Nephron (organoid): ENCODE measurements at regions not wholly inside any gene's neighbourhood (a gene's known extent, or its start where the extent isn't known, plus 50 kb on each side); places are given as distances from the start of the nearest gene placed in this dataset.
A peak's percentile ranks its signal among the peaks of the same experiment; 100 is the strongest.

Experiments
- H3K27ac Mint-ChIP-seq, 3 experiments: 2 replicates each; pipeline ENCODE4 v1.8.0; 2020; ENCODE audit warnings: mixed read lengths in 3 of 3, mild to moderate bottlenecking in 2 of 3, moderate library complexity in 1 of 3
- H3K27me3 Mint-ChIP-seq: 2 replicates; pipeline ENCODE4 v1.8.0; 2021; ENCODE audit warnings: low read depth, mild to moderate bottlenecking, moderate library complexity, mixed read lengths
- H3K36me3 Mint-ChIP-seq: 2 replicates; pipeline ENCODE4 v1.8.0; 2020; ENCODE audit warnings: low read depth, mixed read lengths
- H3K4me1 Mint-ChIP-seq: 2 replicates; pipeline ENCODE4 v1.8.0; 2020; ENCODE audit warnings: mixed read lengths
- H3K4me3 Mint-ChIP-seq, 3 experiments: 2 replicates each; pipeline ENCODE4 v1.8.0; 2020; ENCODE audit warnings: mild to moderate bottlenecking in 3 of 3, mixed read lengths in 3 of 3, moderate library complexity in 2 of 3
- H3K9me3 Mint-ChIP-seq: 2 replicates; pipeline ENCODE4 v1.8.0; 2020; ENCODE audit warnings: mixed read lengths
- CTCF ChIP-seq, 3 experiments: fragments of 200-600 bp; sonication (generic); IDR thresholded peaks; one replicate each; pipeline ENCODE4 v1.5.0; 2021; ENCODE audit warnings: antibody characterized with exemption in 3 of 3; ENCODE audit not compliant: unreplicated experiment in 3 of 3

GRCh38 chr9:710951-711745, 130.3 kb upstream of the DMRT1 start:
- peaks cover 5% of the 10 kb centered on the region for H3K27me3 Mint-ChIP-seq
- peaks cover 58% of the 10 kb centered on the region for H3K4me1 Mint-ChIP-seq
- H3K27ac Mint-ChIP-seq, result no peak overlapping the region
- H3K9me3 Mint-ChIP-seq, result no peaks in the 10 kb centered on the region
- no peak for TF ChIP-seq CTCF (IDR thresholded peaks at IDR 0.05; ENCODE audit: unreplicated experiment in 3 of 3)
- peaks cover 32% of the 10 kb centered on the region for H3K36me3 Mint-ChIP-seq
- H3K4me3 Mint-ChIP-seq, result no peak overlapping the region

GRCh38 chr9:711761-712553, 129.5 kb upstream of the DMRT1 start:
- Mint-ChIP-seq H3K27me3 (peaks cover 5% of the 10 kb centered on the region), H3K4me3 (peak overlapping the region in 1 of 3 experiments; percentile 9), H3K36me3 (peaks cover 32% of the 10 kb centered on the region), H3K27ac (no peak overlapping the region), H3K9me3 (no peaks in the 10 kb centered on the region), H3K4me1 (peaks cover 55% of the 10 kb centered on the region)
- no peak for TF ChIP-seq CTCF (IDR thresholded peaks at IDR 0.05; ENCODE audit: unreplicated experiment in 3 of 3)

- no peaks in the 10 kb centered on the region for H3K9me3 Mint-ChIP-seq
- peaks cover 32% of the 10 kb centered on the region for H3K36me3 Mint-ChIP-seq
- H3K27me3 Mint-ChIP-seq, result peaks cover 5% of the 10 kb centered on the region
- no peak overlapping the region for H3K4me3 Mint-ChIP-seq
- H3K27ac Mint-ChIP-seq, result no peak overlapping the region
- TF ChIP-seq CTCF (IDR thresholded peaks at IDR 0.05; ENCODE audit: unreplicated experiment in 3 of 3), result no peak
- peaks cover 56% of the 10 kb centered on the region for H3K4me1 Mint-ChIP-seq
Observed at GRCh38 chr9:712643-713042, 128.9 kb upstream of the DMRT1 start.

GRCh38 chr9:713091-713490, 128.4 kb upstream of the DMRT1 start:
- Mint-ChIP-seq H3K27ac (no peak overlapping the region), H3K27me3 (peaks cover 5% of the 10 kb centered on the region), H3K36me3 (peaks cover 32% of the 10 kb centered on the region), H3K4me1 (peaks cover 60% of the 10 kb centered on the region), H3K4me3 (no peak overlapping the region), H3K9me3 (no peaks in the 10 kb centered on the region)
- no peak for TF ChIP-seq CTCF (IDR thresholded peaks at IDR 0.05; ENCODE audit: unreplicated experiment in 3 of 3)

- Mint-ChIP-seq H3K4me3 (no peak overlapping the region), H3K36me3 (peaks cover 32% of the 10 kb centered on the region), H3K27me3 (no peaks in the 10 kb centered on the region), H3K4me1 (peaks cover 47% of the 10 kb centered on the region), H3K9me3 (no peaks in the 10 kb centered on the region), H3K27ac (peak overlapping the region in 2 of 3 experiments; percentile 36 to 69)
- no peak for TF ChIP-seq CTCF (IDR thresholded peaks at IDR 0.05; ENCODE audit: unreplicated experiment in 3 of 3)
Observed at GRCh38 chr9:714675-715074, 126.8 kb upstream of the DMRT1 start.
